Ishikawa (cell line): ENCODE measurements at regions not wholly inside any gene's neighbourhood (a gene's known extent, or its start where the extent isn't known, plus 50 kb on each side); places are given as distances from the start of the nearest gene placed in this dataset.

Experiments used
- CEBPB ChIP-seq: IDR thresholded peaks from 2 replicates; pipeline ENCODE4 v1.6.1; 2012
- CREB1 ChIP-seq: IDR thresholded peaks from 2 replicates; pipeline ENCODE4 v1.6.1; 2012; ENCODE audit warnings: low read depth
- EGR1 ChIP-seq: IDR thresholded peaks from 2 replicates; pipeline ENCODE4 v1.6.1; 2012
- EP300 ChIP-seq: IDR thresholded peaks from 2 replicates; pipeline ENCODE4 v1.6.1; 2012; ENCODE audit warnings: borderline replicate concordance
- FOXM1 ChIP-seq: IDR thresholded peaks from 2 replicates; pipeline ENCODE4 v1.6.1; 2012; ENCODE audit warnings: low read depth, borderline replicate concordance
- MAX ChIP-seq: IDR thresholded peaks from 2 replicates; pipeline ENCODE4 v1.6.1; 2012
- NFIC ChIP-seq: IDR thresholded peaks from 2 replicates; pipeline ENCODE4 v1.6.1; 2012
- RAD21 ChIP-seq: IDR thresholded peaks from 2 replicates; pipeline ENCODE4 v1.6.1; 2012; ENCODE audit warnings: low read depth
- REST ChIP-seq: IDR thresholded peaks from 2 replicates; pipeline ENCODE4 v1.6.1; 2012; ENCODE audit warnings: low read depth, mild to moderate bottlenecking
- TAF1 ChIP-seq: IDR thresholded peaks from 2 replicates; pipeline ENCODE4 v1.6.1; 2012; ENCODE audit warnings: low read depth, mild to moderate bottlenecking
- TCF12 ChIP-seq: IDR thresholded peaks from 2 replicates; pipeline ENCODE4 v1.6.1; 2012; ENCODE audit warnings: low read depth
- TEAD4 ChIP-seq: IDR thresholded peaks from 2 replicates; pipeline ENCODE4 v1.6.1; 2012
- USF1 ChIP-seq: IDR thresholded peaks from 2 replicates; pipeline ENCODE4 v1.6.1; 2012
- YY1 ChIP-seq: IDR thresholded peaks from 2 replicates; pipeline ENCODE4 v1.6.1; 2012; ENCODE audit warnings: low read depth
- ZBTB7A ChIP-seq: IDR thresholded peaks from 2 replicates; pipeline ENCODE4 v1.6.1; 2012; ENCODE audit warnings: low read depth

- TF ChIP-seq ZBTB7A (no peak), RAD21 (no peak), CEBPB (no peak), TAF1 (no peak), NFIC (no peak), USF1 (no peak), TEAD4 (no peak), TCF12 (no peak)
Measured at GRCh38 chr5:101429241-101429640, 526.2 kb upstream of the ST8SIA4 start.

GRCh38 chr5:101425339-101425859, 522.3 kb upstream of the ST8SIA4 start:
- TF ChIP-seq USF1: no peak

GRCh38 chr5:101424530-101425175, 521.6 kb upstream of the ST8SIA4 start:
- TF ChIP-seq CREB1 (no peak), YY1 (no peak), TAF1 (no peak), MAX (no peak), ZBTB7A (no peak), NFIC (no peak), TEAD4 (no peak), RAD21 (no peak), FOXM1 (no peak), CEBPB (no peak), TCF12 (no peak), EP300 (no peak), USF1 (no peak)

- TF ChIP-seq CREB1 (no peak), EP300 (no peak), CEBPB (no peak), TEAD4 (no peak), USF1 (no peak), TCF12 (no peak), EGR1 (no peak), ZBTB7A (no peak), MAX (no peak)
Measured at GRCh38 chr5:101418713-101419118, 515.6 kb upstream of the ST8SIA4 start.

GRCh38 chr5:101404531-101404930, 501.4 kb upstream of the ST8SIA4 start:
- TF ChIP-seq EP300 (no peak), FOXM1 (no peak), EGR1 (no peak), TCF12 (no peak), CEBPB (no peak), USF1 (no peak), TEAD4 (no peak)

- no peak for TF ChIP-seq TAF1
- TF ChIP-seq CEBPB: no peak
- TF ChIP-seq RAD21: no peak
Measured at GRCh38 chr5:101393795-101394450, 490.8 kb upstream of the ST8SIA4 start.

GRCh38 chr5:101390151-101390908, 487.2 kb upstream of the ST8SIA4 start:
- TF ChIP-seq TCF12 (no peak), RAD21 (peak; percentile 77), TEAD4 (peak; percentile 26; the same call in 1 of the 2 replicates), EP300 (no peak), TAF1 (no peak), CREB1 (no peak)

GRCh38 chr5:101385276-101385675, 482.2 kb upstream of the ST8SIA4 start:
- TF ChIP-seq RAD21 (no peak), ZBTB7A (no peak), TCF12 (no peak), REST (no peak), TAF1 (no peak), FOXM1 (no peak), MAX (no peak), EGR1 (no peak), NFIC (no peak), YY1 (no peak), EP300 (no peak), CREB1 (no peak), TEAD4 (no peak), USF1 (no peak), CEBPB (no peak)
